ENCODE measurements at regions not wholly inside any gene's neighbourhood (a gene's known extent, or its start where the extent isn't known, plus 50 kb on each side); places are given as distances from the start of the nearest gene placed in this dataset.
A peak's percentile ranks its signal among the peaks of the same experiment; 100 is the strongest.

DNA sequence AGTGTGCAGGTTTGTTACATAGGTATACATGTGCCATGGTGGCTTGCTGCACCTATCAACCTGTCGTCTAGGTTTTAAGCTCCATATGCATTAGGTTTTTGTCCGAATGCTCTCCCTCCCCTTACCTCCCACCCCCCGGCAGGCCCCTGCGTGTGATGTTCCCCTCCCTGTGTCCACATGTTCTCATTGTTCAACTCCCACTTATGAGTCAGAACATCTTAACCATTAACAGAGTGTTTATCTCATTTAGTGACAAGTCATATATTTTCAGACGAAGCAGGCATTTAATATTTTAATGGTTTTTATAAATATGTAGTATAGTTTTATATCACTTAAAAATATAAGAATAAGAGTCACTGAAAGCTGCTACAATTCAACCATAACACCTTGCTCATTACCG, 780.5 kb upstream of the ARGLU1 start:
- Histone ChIP-seq H3K4me3 (ENCODE audit: insufficient read depth, low read depth, low read length) (no peak overlapping the region), H3K27me3 (ENCODE audit: control insufficient read depth, insufficient read depth, low read length) (no peaks in the 10 kb centered on the region), H3K36me3 (replicated peaks; ENCODE audit: control insufficient read depth, insufficient read depth, low read length) (no peaks in the 10 kb centered on the region)
- DNase-seq = no peak

DNA sequence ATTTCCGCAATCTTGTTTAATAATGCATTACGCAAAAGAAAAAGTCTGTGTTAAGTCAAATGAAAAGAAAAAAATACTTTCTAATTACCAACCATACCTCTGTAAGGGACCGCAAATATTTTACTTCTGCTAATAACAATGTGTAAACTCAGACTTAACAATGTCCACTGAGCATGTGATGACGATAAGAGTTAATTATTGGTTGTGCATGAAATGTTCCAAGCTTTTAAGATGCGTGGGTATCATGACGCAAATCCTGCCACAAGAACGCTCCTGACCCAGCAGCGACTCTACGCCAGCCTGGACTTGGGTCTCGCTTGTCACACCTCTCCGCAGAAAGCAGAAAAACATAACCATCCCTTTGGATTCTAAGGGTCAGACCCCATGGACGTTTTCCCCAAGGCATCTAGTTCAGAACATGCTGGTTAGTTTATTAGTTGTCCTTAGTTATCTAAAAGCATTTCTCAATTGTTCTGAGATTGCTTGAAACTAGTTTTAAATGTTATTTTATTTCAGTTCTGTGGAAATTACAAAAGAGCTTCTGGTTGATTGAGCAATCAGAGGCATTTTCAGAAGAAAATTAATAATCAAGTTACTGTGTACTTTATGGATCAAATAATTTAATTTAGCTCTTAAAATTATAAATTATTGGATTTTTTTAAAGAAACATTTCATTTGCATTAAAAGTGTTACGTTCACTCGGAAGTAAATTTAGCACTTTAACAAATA, 779.9 kb upstream of the ARGLU1 start:
- Histone ChIP-seq H3K4me3 (ENCODE audit: insufficient read depth, low read depth, low read length) (no peak overlapping the region), H3K27me3 (ENCODE audit: control insufficient read depth, insufficient read depth, low read length) (no peaks in the 10 kb centered on the region), H3K36me3 (replicated peaks; ENCODE audit: control insufficient read depth, insufficient read depth, low read length) (no peaks in the 10 kb centered on the region)
- no peak for DNase-seq

DNA sequence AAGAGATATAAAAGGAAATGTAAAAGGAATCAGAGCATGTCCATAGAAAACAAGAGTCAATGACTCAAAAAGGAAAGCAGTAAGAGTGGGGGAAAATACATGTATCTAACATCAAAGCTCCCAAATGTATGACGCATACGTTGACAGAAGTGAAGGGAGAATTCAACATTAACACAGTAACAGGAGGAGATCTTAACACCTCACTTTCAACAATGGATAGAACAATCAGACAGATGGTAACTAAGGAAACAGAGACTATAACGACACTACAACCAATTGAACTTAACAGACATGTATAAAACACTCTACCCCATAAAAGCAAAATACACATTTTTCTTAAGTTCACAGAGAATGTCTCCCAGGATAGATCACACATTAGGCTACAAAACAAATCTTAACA, 774.8 kb upstream of the ARGLU1 start:
- H3K36me3 ChIP-seq (replicated peaks; ENCODE audit: control insufficient read depth, insufficient read depth, low read length) = no peaks in the 10 kb centered on the region
- H3K4me3 ChIP-seq (ENCODE audit: insufficient read depth, low read depth, low read length) = no peak overlapping the region
- no peak for DNase-seq
- no peaks in the 10 kb centered on the region for H3K27me3 ChIP-seq (ENCODE audit: control insufficient read depth, insufficient read depth, low read length)

DNA sequence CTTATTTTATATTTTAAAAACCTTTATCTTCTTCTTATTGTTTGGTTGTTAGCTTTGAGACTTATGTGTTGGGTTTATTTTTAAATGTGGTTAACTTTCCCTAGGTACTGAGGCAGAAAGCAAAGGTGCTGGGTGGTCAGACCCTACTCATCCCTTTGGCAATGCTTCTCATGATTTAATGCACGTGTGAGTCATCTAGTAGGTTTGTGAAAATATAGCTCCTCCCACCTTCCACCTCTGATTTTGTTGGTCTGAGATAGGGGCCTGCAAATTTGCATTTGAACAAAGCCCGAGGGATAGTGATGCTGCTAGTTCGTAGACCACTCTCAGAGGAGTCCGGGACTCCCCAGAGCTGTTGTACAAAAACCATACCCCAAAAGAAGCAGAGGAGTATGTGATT, 771.3 kb upstream of the ARGLU1 start:
- Histone ChIP-seq H3K36me3 (replicated peaks; ENCODE audit: control insufficient read depth, insufficient read depth, low read length) (no peaks in the 10 kb centered on the region), H3K27me3 (ENCODE audit: control insufficient read depth, insufficient read depth, low read length) (no peaks in the 10 kb centered on the region), H3K4me3 (ENCODE audit: insufficient read depth, low read depth, low read length) (no peak overlapping the region)
- DNase-seq = no peak

DNA sequence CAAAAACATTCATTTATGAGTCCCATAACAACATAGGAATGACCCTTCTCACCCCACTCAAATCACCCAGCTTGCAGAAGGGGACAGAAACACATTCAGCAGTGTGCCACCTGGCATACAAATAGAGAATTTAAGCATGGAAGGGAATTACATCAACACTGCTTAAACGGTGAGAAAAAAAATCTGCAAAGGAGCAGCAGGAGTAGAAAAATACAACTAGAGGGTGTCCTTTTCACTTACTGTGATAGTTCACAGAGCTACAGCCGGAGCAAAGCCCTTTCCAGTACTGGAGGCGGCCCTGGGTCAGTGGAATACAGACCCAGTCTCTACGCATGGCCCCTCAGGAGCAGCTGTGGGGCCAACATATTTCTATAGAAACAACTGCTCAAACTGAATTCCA, 764.3 kb upstream of the ARGLU1 start:
- DNase-seq = no peak
- no peak overlapping the region for H3K4me3 ChIP-seq (ENCODE audit: insufficient read depth, low read depth, low read length)
- H3K27me3 ChIP-seq (ENCODE audit: control insufficient read depth, insufficient read depth, low read length) = no peaks in the 10 kb centered on the region
- H3K36me3 ChIP-seq (replicated peaks; ENCODE audit: control insufficient read depth, insufficient read depth, low read length) = no peaks in the 10 kb centered on the region

DNA sequence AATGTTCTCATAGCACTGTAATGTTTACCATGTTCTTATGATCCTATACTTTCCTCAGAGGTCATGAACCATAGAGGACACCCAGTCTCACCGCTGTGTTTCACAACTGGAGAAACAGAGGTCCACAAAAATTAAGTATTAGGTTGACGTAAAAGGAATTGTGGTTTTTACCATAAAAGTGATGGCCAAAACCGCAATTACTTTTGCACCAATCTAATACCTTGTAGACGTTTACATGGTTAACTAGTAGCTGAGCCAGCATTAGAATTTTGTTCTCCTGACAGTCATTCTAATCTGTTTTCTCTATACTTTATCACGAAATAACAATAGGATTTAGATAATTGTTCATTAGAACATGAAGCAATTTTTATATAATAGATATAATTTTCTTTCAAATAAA, 763.4 kb upstream of the ARGLU1 start:
- Histone ChIP-seq H3K27me3 (ENCODE audit: control insufficient read depth, insufficient read depth, low read length) (no peaks in the 10 kb centered on the region), H3K36me3 (replicated peaks; ENCODE audit: control insufficient read depth, insufficient read depth, low read length) (no peaks in the 10 kb centered on the region), H3K4me3 (ENCODE audit: insufficient read depth, low read depth, low read length) (no peak overlapping the region)
- no peak for DNase-seq

DNA sequence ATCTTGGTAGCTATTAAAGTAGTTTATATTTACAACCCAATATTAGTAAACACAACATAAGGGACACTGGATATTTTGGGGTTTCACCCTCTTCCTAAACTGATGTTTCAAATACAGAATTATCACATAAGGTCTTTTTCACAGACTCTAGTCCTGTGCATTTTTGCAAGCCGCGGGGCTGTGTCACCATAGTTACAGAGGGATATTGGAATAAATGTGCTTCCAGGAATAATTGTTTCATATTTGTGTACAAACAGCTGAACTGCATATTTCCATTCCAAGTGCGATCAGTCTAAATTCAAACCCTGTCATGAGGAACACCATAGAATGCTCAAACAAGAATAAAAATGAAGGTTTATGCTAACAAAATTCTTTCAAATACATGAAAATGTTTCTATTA, 762.5 kb upstream of the ARGLU1 start:
- Histone ChIP-seq H3K4me3 (ENCODE audit: insufficient read depth, low read depth, low read length) (no peak overlapping the region), H3K36me3 (replicated peaks; ENCODE audit: control insufficient read depth, insufficient read depth, low read length) (no peaks in the 10 kb centered on the region), H3K27me3 (ENCODE audit: control insufficient read depth, insufficient read depth, low read length) (no peaks in the 10 kb centered on the region)
- no peak for DNase-seq

DNA sequence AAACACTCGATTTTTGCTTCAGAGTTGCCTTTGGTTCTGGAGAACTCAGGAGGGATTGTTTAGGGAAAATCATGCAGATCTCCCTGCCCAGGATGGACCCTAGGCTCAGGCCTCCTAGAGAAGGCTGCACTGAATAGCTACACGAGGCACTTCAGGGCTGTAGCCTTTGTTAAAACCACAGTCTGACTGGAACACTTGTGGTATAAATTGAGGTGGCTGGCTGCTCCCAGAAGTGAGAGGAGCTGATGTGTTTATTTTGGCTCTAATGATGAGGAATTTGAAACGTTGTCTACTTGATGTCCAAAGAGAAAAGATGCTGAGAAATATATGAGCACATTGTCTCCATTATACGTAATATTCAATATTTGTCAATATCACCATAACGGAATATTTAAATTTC, 762.1 kb upstream of the ARGLU1 start:
- Histone ChIP-seq H3K4me3 (ENCODE audit: insufficient read depth, low read depth, low read length) (no peak overlapping the region), H3K27me3 (ENCODE audit: control insufficient read depth, insufficient read depth, low read length) (no peaks in the 10 kb centered on the region), H3K36me3 (replicated peaks; ENCODE audit: control insufficient read depth, insufficient read depth, low read length) (no peaks in the 10 kb centered on the region)
- no peak for DNase-seq

DNA sequence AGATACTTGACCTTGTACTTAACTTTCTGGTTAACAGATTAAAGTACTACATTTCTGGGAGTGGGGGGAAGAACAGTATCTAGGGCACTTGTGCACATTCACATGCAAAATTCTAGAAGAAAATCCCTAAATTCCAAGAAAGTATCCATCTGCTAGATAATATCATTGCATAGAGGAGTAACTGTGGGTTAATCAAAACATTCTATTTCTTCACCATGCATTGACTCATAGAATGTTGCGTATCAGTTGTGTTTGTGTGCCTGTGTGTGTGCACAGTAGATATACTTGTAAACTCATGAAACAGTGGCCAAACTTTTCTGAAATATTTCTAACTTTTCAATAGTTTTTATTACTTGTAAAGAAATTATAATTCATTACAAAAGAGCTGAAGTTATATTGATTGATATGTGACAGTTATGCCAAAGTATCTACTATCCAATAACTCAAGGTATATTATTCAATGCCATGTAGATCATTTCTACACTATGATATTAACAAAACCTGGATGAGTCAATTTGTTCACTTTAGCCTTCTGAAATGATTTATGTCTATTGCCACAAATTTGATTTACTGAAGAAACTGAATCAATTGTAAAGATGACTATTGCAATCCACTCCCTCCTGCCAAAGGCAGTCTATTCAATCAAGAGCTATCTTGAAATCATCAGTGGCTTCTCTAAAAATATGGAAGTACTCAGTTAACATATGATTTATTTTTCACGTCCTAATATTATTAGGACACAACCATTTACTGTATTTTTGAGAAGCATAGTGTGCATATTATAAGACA, 756.7 kb upstream of the ARGLU1 start:
- Histone ChIP-seq H3K4me3 (ENCODE audit: insufficient read depth, low read depth, low read length) (no peak overlapping the region), H3K27me3 (ENCODE audit: control insufficient read depth, insufficient read depth, low read length) (no peaks in the 10 kb centered on the region), H3K36me3 (replicated peaks; ENCODE audit: control insufficient read depth, insufficient read depth, low read length) (no peaks in the 10 kb centered on the region)
- DNase-seq = no peak

DNA sequence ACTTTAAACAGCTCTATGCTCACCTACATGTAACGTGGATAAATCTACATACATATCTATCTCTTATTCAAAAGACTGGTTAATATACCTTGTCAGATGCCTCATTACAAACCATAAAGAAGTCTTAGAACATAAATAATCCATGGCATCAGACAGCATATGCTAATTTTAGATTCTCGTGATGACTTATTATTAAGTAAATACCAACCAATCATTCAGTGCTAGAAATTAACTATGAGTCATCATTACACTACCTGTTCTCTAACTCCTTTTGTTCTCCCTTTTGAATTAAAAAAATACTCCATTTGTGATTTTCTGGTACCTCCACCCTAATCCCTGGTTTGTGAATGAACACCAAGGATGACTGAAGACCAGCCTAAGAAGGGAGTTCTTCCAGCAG, 754.3 kb upstream of the ARGLU1 start:
- no peak for DNase-seq
- H3K36me3 ChIP-seq (replicated peaks; ENCODE audit: control insufficient read depth, insufficient read depth, low read length) = no peaks in the 10 kb centered on the region
- no peaks in the 10 kb centered on the region for H3K27me3 ChIP-seq (ENCODE audit: control insufficient read depth, insufficient read depth, low read length)
- no peak overlapping the region for H3K4me3 ChIP-seq (ENCODE audit: insufficient read depth, low read depth, low read length)

DNA sequence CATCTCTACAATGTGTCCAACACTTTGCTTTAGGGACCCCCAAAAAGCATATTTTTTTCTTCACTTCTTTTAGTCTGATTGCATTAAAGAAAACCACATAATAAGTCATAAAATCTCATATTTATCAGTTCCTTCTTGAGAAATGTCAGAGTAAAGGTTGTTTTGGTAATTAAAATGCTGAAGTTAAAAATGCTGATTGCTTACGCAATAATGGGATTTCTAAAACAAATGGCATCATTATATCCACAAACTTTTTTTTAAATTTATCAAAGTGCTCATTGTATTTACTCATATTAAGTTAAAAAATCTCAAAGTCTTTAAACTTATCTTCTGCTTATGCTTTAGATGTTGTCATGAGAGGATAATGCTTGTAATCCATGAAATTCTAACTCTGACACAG, 737.2 kb upstream of the ARGLU1 start:
- DNase-seq = no peak
- H3K4me3 ChIP-seq (ENCODE audit: insufficient read depth, low read depth, low read length) = no peak overlapping the region
- H3K27me3 ChIP-seq (ENCODE audit: control insufficient read depth, insufficient read depth, low read length) = no peaks in the 10 kb centered on the region
- no peaks in the 10 kb centered on the region for H3K36me3 ChIP-seq (replicated peaks; ENCODE audit: control insufficient read depth, insufficient read depth, low read length)

DNA sequence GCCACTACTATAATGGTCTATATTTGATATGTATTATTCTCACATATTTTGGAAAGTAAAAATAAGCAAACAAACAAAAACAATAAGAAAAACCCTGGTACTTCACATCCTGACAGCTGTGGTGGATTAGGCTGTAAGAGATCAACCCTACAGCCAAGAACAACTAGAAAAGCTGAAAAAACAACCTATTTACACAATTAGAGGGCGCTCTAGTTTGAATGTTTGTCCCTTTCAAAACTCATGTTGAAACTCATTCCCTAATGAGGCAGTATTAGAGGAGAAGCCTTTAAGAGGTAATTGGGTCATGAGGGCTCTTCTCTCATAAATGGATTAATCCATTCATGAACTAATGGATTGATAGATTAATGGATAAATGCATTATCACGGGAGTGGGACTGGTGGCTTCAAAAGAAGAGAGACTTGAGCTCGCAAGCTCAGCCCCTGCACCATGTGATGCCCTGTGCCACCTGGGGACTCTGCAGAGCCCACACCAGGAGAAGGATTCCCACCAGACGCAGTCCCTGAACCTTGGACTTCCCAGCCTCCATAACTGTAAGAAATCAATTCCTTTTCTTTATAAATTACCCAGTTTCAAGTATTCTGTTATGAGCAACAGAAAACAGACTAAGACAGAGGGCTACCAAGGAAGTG, 733.9 kb upstream of the ARGLU1 start:
- peak; percentile 19 for DNase-seq
- H3K4me3 ChIP-seq (ENCODE audit: insufficient read depth, low read depth, low read length) = no peak overlapping the region
- H3K27me3 ChIP-seq (ENCODE audit: control insufficient read depth, insufficient read depth, low read length) = no peaks in the 10 kb centered on the region
- no peaks in the 10 kb centered on the region for H3K36me3 ChIP-seq (replicated peaks; ENCODE audit: control insufficient read depth, insufficient read depth, low read length)

DNA sequence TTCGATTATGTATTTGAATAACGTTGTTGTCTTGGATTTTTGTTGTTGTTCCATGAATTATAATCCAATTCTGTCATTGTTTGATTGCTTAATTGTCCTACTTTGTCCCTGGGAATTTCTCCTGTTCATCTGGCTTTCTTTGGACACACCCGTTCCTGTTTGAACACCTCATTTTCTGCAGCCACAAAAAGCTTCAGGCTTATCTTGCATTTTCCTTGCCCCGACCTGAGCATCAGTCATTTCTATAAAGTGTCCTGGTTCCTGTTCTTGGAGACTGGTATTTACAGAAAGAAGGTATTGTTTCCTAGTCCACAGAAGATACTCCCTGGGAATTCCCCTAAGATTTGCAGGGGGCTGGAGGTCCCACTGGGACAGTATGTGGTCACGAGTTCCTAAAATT, 731.8 kb upstream of the ARGLU1 start:
- Histone ChIP-seq H3K36me3 (replicated peaks; ENCODE audit: control insufficient read depth, insufficient read depth, low read length) (no peaks in the 10 kb centered on the region), H3K27me3 (ENCODE audit: control insufficient read depth, insufficient read depth, low read length) (no peaks in the 10 kb centered on the region)
- DNase-seq = no peak

DNA sequence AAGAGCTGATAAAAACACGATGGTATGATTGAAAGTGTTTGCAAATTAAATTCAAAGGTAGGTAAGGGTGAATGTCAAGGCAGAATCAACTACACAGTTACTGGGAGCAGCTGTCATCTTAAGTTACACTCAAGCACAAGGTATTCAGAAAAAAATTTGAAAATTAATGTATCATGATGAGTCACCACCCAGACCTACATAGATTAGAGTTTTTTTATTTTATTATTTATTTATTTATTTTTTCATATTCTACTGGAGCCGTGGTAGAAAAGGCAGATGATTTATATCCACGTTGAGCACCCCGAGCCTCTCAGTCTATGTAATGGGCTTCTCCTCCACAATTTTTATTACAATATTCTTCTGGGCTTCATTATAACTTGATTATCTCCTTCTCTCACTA, 728.9 kb upstream of the ARGLU1 start:
- Histone ChIP-seq H3K36me3 (replicated peaks; ENCODE audit: control insufficient read depth, insufficient read depth, low read length) (no peaks in the 10 kb centered on the region), H3K27me3 (ENCODE audit: control insufficient read depth, insufficient read depth, low read length) (no peaks in the 10 kb centered on the region), H3K4me3 (ENCODE audit: insufficient read depth, low read depth, low read length) (no peak overlapping the region)
- DNase-seq = no peak

More for the DNA sequence above, 731.8 kb upstream of the ARGLU1 start:
- H3K4me3 ChIP-seq (ENCODE audit: insufficient read depth, low read depth, low read length) = no peak overlapping the region

Data from H7 (cell line).